HG02884 (cell line): ENCODE measurements at regions not wholly inside any gene's neighbourhood (a gene's known extent, or its start where the extent isn't known, plus 50 kb on each side); places are given as distances from the start of the nearest gene placed in this dataset.
"Not testable (repeated sequence)": the region's sequence is repeated elsewhere in the genome, so short reads cannot be mapped to it uniquely, and the experiment has no call there.

Source experiments
- ATAC-seq: cut with Tn5 transposase; IDR thresholded peaks from one replicate; pipeline ENCODE4 v1.9.1; 2021; ENCODE audit warnings: mild to moderate bottlenecking, moderate library complexity; ENCODE audit not compliant: unreplicated experiment

DNA sequence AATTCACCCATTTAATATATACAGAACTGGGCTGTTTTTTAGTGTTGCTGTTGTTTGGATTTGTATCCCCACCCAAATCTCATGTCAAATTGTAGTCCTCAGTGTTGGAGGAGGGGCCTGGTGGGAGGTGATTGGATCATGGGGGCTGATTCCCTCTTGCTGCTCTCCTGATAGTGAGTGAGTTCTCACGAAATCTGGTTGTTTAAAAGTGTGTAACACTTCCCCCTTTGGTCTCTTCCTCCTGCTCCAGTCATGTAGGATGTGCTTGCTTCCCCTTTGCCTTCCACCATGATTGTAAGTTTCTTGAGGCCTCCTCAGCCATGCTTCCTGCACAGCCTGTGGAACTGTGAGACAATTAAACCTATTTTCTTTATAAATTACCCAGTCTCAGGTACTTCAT lies 141.6 kb upstream of the AADAT start:
- ATAC-seq, result no peak

DNA sequence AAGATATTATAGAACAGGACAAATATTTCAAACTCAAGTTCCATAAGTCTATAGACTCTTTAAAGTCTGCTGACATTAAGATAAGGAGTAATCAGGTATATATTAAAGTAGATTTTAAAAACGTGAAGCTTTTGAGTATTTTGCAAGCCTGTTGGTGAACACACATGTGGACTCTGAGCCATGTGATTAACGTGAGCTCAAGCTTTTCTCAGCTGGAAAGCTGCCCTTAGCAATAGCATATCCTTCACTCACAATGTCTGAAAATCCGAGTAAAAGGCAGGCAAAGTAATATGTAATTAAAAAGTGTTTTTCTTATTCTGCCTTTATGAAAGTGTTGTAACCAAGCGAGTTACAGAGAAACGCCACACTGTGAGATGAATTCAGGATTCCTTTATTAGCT lies 140.5 kb upstream of the AADAT start:
- ATAC-seq, result no peak

DNA sequence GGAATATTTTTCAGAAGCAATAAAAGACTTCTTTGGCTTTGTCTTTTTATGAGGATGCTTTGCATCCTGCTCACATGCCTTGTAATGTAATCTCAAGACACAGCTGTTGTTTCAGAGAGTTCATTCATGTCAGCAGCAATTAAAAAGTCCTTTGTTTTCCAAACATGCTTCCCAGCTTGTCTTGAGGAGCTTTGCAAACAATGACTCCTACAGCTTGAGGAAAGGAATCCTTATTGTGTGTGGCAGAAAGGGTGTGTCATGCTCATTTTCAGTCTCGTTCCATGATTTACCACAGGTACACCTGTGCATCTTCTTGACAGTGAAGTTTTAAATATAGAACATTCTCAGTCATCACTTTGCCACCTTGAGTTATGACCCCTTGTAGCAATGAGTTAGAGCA lies 139.2 kb upstream of the AADAT start:
- no peak for ATAC-seq

DNA sequence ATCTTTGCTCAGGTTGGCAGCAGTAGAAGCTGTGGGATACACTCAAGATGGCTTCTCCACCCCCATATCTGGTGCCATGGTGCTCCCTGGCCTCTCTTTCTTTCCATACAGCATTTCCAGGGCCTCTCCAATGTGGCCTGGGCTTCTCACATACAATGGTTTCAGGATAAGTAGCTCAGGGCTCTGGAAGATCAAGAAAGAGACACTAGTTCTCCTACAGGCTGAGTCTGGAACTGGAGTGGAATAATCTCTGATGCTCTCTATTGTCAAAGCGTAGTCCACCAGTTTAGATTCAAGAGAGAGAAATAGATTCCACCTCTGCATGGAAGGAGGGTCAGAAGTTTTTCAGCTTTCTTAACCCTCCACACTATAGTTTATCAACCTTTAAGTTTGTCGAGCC lies 138.2 kb upstream of the AADAT start:
- ATAC-seq, result no peak

DNA sequence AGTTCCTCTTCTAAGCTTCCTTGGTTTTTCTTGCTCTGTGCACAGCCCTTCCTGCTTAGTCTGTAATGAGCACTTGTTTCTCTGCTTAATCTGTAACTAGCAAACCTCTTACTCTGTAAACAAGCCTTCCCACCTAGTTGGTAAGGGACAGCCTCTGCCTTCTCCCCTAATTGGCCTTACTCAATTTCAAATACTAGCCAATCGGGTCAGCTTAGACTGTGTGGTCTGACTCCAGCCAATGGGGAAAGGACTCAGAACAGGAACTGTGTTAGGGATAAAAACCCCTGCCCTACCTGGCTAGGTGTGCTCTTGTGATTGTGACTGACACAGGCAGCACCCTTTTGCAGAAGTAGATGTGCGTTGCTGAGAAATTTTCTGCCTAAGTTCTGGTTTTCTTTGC lies 136.5 kb upstream of the AADAT start:
- no peak for ATAC-seq

DNA sequence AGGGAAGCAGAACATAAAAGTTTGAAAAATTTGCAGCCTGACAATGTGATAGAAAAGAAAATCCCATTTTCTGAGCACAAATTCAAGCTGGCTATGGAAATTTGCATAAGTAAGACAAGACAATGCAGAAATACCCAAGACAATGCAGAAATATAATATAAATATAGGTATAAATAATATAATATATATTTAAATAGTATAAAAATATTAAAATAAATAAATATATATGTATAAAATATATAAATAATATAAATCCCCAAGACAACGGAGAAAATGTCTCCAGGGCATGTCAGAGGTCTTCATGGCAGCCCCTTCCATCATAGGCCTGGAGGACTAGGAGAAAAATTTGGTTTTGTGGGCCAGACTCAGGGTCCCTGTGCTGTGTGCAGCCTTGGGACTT lies 125.0 kb upstream of the AADAT start:
- no peak for ATAC-seq

DNA sequence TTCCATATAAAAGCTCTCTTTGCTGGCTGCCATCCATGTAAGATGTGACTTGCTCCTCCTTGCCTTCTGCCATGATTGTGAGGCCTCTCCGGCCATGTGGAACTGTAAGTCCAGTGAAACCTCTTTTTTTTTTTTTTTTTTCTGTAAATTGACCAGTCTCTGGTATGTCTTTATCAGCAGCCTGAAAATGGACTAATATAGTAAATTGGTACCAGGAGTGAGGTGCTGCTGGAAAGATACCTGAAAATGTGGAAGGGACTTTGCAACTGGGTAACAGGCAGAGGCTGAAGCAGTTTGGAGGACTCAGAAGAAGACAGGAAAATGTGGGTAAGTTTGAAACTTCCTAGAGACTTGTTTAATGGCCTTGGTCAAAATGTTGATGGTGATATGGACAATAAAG lies 124.3 kb upstream of the AADAT start:
- ATAC-seq, result no peak

DNA sequence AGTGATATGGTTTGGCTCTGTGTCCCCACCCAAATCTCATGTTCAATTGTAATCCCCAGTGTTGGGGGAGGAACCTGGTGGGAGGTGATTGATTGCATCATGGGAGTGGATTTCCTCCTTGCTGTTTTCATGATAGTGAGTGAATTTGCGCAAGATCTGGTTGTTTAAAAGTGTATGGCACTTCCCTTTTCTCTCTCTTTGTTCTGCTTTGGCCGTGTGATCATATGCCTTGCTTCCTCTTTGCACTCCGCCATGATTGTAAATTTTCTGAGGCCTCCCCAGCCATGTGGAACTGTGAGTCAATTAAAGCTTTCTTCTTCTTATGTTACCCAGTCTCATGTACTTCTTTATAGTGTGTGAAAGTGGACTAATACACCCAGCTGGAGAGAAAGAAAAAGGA lies 113.0 kb upstream of the AADAT start:
- ATAC-seq, result peak; percentile 69

DNA sequence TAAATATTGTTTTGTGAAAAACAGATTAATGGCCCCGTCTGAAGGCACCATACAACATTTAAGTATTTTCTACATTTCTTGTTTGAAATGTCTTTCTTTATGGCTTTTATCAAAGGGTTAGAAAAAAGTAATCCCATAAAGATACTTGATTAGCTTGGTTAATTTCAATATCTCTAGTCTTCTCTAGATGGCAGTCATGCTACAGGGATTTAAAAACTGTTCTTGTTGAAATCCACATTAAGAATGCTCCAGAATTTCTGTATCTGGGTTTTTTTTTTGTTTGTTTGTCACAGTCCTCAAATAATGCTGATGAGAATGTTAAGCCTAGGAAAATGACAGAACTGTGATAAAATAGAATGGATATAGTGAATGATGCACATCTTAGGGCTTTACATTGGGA lies 109.0 kb upstream of the AADAT start:
- no peak for ATAC-seq

DNA sequence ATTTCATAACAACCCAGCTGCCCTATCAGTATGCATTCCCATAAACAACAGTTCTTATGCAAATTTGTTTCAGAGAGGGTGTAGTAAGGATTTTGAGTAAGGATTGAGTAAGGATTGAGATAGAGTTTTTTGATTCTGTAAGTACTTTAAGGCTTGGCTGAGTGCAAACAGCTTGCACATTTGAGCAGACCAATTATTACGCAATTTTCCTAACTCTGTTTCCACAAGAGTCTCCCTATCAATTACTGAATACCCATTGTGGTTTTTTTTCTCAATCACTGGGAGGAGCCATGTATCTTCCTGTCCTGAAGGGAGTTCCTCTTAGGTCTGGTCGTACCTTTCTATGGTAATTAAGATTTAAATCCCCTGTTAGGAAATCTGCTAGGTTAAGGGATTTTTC lies 105.0 kb upstream of the AADAT start:
- ATAC-seq, result not testable (repeated sequence)

DNA sequence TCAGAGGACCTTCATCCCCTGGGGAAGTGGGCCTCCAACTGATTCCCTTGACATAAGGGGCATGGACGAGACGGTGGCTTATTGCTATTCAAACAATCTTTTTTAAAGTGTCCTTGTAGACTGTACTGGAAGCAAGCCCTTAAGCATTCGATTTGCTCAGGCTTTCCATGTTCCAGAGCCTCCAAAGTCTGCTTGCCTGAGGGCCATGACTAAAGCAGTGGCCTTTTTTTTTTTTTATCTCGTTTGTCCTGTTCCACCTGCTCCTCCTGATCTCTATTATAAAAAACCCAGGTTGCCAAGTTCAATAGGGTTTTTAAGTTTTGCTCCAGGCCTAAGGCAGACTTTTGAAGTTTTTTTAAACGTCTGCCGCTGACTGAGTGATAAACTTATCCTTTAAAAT lies 103.7 kb upstream of the AADAT start:
- ATAC-seq, result no peak

DNA sequence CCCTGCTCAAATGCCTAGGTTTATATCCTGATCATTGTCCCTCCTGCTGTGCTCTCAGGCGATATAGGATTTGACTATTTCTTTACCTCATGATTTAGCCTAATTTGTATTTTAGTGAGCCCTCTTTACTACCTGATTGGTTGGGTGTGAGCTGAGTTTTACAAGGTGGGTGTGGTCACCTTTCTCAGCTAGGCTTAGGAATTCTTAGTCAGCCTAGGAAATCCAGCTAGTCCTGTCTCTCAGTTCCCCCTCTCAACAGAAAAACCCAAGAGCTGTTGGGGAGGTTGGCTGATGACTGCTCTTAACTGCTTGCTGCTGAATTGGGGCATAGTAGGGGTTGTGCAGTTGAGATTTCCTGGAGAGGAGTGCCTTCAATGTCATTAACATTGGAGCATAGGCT lies 100.5 kb upstream of the AADAT start:
- ATAC-seq, result no peak

DNA sequence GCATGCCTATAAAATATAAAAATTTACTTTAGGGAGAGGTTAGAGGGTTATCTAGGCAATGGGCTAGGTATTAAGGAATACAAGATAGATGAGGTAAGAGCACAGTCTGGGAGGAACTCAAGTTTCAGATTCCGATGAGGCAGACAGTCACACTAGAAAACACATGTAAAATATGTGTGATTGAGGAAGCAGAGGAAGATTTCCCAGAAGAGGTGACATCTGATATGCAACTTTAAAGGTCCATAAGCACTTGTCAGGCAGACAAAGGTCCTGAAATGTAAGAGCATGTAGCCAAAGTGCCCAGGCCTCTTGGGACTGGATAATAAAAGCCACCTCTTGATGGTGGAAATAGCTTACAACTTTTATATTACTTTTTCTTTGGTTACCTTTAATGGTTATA lies 81.1 kb upstream of the AADAT start:
- no peak for ATAC-seq

DNA sequence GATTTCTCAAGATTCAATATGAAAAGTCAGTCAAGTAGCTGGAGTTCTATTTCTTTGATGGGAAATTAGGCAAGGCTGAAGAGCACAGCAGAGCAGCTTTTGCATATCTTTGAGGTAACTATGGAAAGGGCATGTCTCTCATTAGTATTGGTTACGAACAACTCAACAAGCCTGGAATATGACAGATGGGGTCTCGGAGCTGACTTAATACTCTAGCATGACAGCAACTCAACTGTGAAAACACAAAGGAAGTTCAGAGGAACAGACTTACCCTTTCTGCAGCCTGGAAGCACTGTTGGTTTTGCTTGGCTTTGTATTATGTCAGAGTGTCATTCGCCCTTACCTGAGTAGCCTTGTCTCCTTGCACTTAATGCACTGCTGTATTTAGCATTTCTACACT lies 79.9 kb upstream of the AADAT start:
- ATAC-seq, result no peak

DNA sequence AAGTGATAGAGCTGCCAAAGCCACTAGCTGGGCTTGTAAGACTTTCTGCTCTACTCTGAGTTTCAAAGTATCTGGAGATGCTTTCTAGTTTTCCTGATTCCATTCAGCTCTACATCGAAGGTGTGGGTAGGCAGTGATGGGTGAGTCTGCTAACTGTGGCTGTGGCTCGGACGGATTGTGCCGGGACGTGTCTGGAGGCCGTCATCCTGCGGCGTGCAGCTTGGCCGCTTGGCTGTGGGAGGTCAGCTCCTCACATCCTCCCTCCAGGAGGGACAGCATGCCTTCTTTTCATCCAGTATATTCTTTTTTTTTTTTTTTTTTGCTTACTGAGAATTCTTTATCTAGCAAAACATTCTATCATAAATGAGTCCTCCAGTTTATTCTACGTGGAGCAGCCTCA lies 77.9 kb upstream of the AADAT start:
- no peak for ATAC-seq

DNA sequence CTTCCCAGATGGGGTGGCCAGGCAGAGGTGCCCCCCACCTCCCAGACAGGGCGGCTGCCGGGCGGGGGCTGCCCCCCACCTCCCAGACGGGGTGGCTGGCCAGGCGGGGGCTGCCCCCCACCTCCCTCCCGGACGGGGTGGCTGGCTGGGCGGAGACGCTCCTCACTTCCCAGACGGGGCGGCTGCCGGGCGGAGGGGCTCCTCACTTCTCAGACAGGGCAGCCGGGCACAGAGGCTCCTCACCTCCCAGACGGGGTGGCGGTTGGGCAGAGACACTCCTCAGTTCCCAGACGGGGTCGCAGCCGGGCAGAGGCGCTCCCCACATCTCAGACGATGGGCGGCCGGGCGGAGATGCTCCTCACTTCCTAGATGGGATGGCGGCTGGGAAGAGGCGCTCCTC lies 76.4 kb upstream of the AADAT start:
- not testable (repeated sequence) for ATAC-seq

DNA sequence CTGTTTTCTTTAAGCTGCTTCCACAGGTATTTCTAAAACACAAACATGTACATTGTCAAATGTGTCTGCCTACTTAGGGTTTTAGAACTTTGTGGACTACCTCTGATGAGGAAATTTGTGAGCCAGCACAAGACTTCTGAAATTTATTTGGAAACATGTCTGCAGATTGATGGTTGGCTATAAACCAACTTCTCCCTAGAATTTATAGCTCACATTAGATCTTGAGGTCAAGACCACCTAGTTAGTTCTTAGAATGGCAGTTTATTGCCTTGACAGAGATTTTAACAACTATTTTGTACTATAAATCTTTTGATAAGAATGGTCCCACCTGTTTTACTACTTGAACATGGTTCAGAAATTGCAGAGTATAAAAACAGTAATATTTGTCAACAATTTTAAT lies 72.7 kb upstream of the AADAT start:
- no peak for ATAC-seq

DNA sequence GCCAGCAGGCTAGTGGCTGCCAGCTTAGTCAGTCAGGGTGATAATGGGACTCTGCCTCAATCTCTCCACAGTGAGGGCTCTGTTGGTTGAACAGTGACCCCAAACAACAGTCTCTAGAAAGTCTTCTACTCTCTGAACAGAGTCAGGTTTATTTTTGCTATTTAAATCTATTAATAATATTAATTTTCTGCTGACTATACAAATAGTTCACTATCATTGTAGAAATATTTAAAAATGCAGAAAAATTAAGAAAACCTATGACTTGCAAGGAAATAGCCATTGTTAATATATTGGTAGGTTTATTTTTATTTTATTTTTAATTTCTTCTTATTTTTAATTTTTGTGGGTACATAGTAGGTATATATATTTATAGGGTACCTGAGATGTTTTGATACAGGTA lies 67.9 kb upstream of the AADAT start:
- ATAC-seq, result no peak

DNA sequence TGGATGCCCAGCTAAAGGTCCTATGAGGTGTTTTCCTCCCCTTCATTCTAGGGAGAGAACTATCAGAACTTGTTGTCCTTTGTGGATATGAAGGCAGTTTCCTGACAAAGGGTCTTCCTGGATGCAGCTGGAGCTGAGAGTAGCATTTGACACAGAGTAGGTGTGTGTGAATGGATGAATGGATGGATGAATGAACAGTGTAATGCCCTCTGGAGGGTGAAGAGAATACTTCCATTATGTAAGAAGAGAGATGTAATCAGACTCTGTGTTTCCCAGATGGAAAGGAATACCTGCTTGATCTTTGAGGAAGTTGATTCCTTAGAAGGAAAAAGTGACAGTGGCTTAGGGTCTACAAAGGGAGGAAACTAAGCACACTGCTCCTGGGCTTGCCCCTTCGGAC lies 55.4 kb upstream of the AADAT start:
- no peak for ATAC-seq

DNA sequence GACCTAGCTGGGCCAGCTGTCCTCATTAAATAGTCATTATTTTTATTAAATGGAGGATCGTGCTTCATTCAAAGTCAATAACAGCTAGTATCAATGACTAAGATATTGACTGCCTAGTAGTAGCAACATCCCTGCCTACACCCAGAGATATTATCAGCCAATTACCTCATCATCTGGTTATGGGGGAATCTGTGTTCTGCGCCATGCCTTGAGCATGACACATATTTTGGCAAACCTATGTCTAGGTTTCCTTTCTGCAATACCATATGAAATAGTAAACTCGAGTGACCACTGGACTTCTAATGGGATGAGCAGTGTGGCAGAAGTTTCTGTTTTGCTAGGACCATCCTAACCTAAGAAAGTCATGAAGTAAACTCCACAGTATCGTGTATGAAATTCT lies 50.0 kb upstream of the AADAT start:
- ATAC-seq, result no peak
